GM20000 (cell line): ENCODE measurements at regions not wholly inside any gene's neighbourhood (a gene's known extent, or its start where the extent isn't known, plus 50 kb on each side); places are given as distances from the start of the nearest gene placed in this dataset.

Source experiments
- DNase-seq: peaks from one replicate; pipeline ENCODE4 v3.0.0; 2012; ENCODE audit warnings: low spot score
- CTCF ChIP-seq: IDR thresholded peaks from 2 replicates; pipeline ENCODE4 v1.5.1; 2012; ENCODE audit warnings: mild to moderate bottlenecking, control low read depth; ENCODE audit errors: extremely low read depth, missing control alignments

GRCh38 chr2:61774351-61774750 lies 79.5 kb downstream of the FAM161A start:
- TF ChIP-seq CTCF: no peak
- no peak for DNase-seq

GRCh38 chr2:61771904-61772845 lies 81.7 kb downstream of the FAM161A start:
- no peak for TF ChIP-seq CTCF
- no peak for DNase-seq

- no peak for DNase-seq
- no peak for TF ChIP-seq CTCF
These were observed 83.1 kb downstream of the FAM161A start for GRCh38 chr2:61770746-61771145.

GRCh38 chr2:61770298-61770697 lies 83.6 kb downstream of the FAM161A start:
- no peak for DNase-seq
- TF ChIP-seq CTCF: no peak

GRCh38 chr2:61769093-61769675 lies 84.7 kb downstream of the FAM161A start:
- no peak for TF ChIP-seq CTCF
- no peak for DNase-seq

- DNase-seq: peak; percentile 91
- no peak for TF ChIP-seq CTCF
These were observed 89.6 kb downstream of the FAM161A start for GRCh38 chr2:61764035-61764800.
